Neuronal stem cell (in vitro differentiated cells): ENCODE measurements at regions not wholly inside any gene's neighbourhood (a gene's known extent, or its start where the extent isn't known, plus 50 kb on each side); places are given as distances from the start of the nearest gene placed in this dataset.

Experiments used
- DNase-seq: peaks from one replicate; pipeline ENCODE4 v3.0.0-alpha.2; 2013; ENCODE audit warnings: low spot score
- H2AFZ ChIP-seq: one replicate; pipeline ENCODE4 v1.6.1; 2013; ENCODE audit warnings: mild to moderate bottlenecking, low read length, inconsistent platforms
- H2AK5ac ChIP-seq: 2 replicates; pipeline ENCODE4 v1.6.1; 2013; ENCODE audit warnings: low read depth, mild to moderate bottlenecking, inconsistent platforms, low read length, moderate library complexity, mixed read lengths
- H2BK120ac ChIP-seq: 2 replicates; pipeline ENCODE4 v1.6.1; 2013; ENCODE audit warnings: low read depth, mild to moderate bottlenecking, inconsistent platforms, low read length, moderate library complexity, mixed read lengths
- H2BK12ac ChIP-seq: one replicate; pipeline ENCODE4 v1.6.1; 2013; ENCODE audit warnings: low read length, inconsistent platforms
- H2BK15ac ChIP-seq: 2 replicates; pipeline ENCODE4 v1.6.1; 2013; ENCODE audit warnings: mild to moderate bottlenecking, low read length, inconsistent platforms, mixed read lengths
- H2BK5ac ChIP-seq: one replicate; pipeline ENCODE4 v1.6.1; 2013; ENCODE audit warnings: inconsistent platforms, mild to moderate bottlenecking, low read length, moderate library complexity
- H3K14ac ChIP-seq: one replicate; pipeline ENCODE4 v1.6.1; 2013; ENCODE audit warnings: low read length, inconsistent platforms
- H3K18ac ChIP-seq: 2 replicates; pipeline ENCODE4 v1.6.1; 2013; ENCODE audit warnings: low read length, inconsistent platforms
- H3K23ac ChIP-seq: 2 replicates; pipeline ENCODE4 v1.6.1; 2013; ENCODE audit warnings: low read depth, mild to moderate bottlenecking, mixed read lengths, low read length, inconsistent platforms; ENCODE audit not compliant: poor library complexity
- H3K27ac ChIP-seq: replicated peaks from 3 replicates; pipeline ENCODE4 v1.5.1; 2013; ENCODE audit warnings: low read length, inconsistent platforms
- H3K27me3 ChIP-seq, 3 experiments: 2 replicates each; pipeline ENCODE4 v1.6.1; 2013; ENCODE audit warnings: low read length in 3 of 3, mild to moderate bottlenecking in 2 of 3, inconsistent platforms in 1 of 3, low read depth in 1 of 3, mixed read lengths in 1 of 3, moderate library complexity in 1 of 3; ENCODE audit not compliant: control insufficient read depth in 3 of 3, insufficient read depth in 3 of 3
- H3K36me3 ChIP-seq, 2 donors: replicated peaks in 1 of 2; 2 replicates each; pipeline ENCODE4 v1.6.1; 2013; ENCODE audit warnings: low read length in 2 of 2; ENCODE audit not compliant: control insufficient read depth in 2 of 2, insufficient read depth in 2 of 2
- H3K4ac ChIP-seq: 2 replicates; pipeline ENCODE4 v1.6.1; 2013; ENCODE audit warnings: inconsistent platforms, mild to moderate bottlenecking, low read length, moderate library complexity
- H3K4me1 ChIP-seq, 2 donors: 1 replicate in 1 of 2; 2 replicates in 1 of 2; pipeline ENCODE4 v1.6.1; 2013; ENCODE audit warnings: low read length in 2 of 2, low read depth in 1 of 2; ENCODE audit not compliant: control insufficient read depth in 2 of 2, insufficient read depth in 1 of 2
- H3K4me2 ChIP-seq: one replicate; pipeline ENCODE4 v1.6.1; 2013; ENCODE audit warnings: mild to moderate bottlenecking, low read length, inconsistent platforms; ENCODE audit not compliant: insufficient read depth, poor library complexity, severe bottlenecking
- H3K4me3 ChIP-seq, 2 donors: 2 replicates each; pipeline ENCODE4 v1.5.1; 2013; ENCODE audit warnings: low read length in 2 of 2, mild to moderate bottlenecking in 2 of 2, inconsistent platforms in 1 of 2, moderate library complexity in 1 of 2
- H3K79me1 ChIP-seq: one replicate; pipeline ENCODE4 v1.6.1; 2013; ENCODE audit warnings: low read depth, mild to moderate bottlenecking, inconsistent platforms, low read length, moderate library complexity
- H3K9ac ChIP-seq: one replicate; pipeline ENCODE4 v1.6.1; 2013; ENCODE audit warnings: mild to moderate bottlenecking, low read depth, low read length, inconsistent platforms; ENCODE audit not compliant: poor library complexity
- H3K9me3 ChIP-seq, 2 donors: replicated peaks in 1 of 2; 2 replicates each; pipeline versions ENCODE3 to v1.6.1; 2013; ENCODE audit warnings: low read length in 2 of 2, mild to moderate bottlenecking in 2 of 2, inconsistent platforms in 1 of 2, low read depth in 1 of 2, mixed read lengths in 1 of 2, moderate library complexity in 1 of 2; ENCODE audit not compliant: control insufficient read depth in 2 of 2, insufficient read depth in 1 of 2
- H4K8ac ChIP-seq: one replicate; pipeline ENCODE4 v1.6.1; 2013; ENCODE audit warnings: low read depth, mild to moderate bottlenecking, inconsistent platforms, low read length, moderate library complexity
- H4K91ac ChIP-seq: one replicate; pipeline ENCODE4 v1.6.1; 2013; ENCODE audit warnings: low read length, low read depth, mild to moderate bottlenecking, inconsistent platforms; ENCODE audit not compliant: poor library complexity
- WGBS, 2 donors: extraction: QIAGEN DNeasy Blood & Tissue Kit; methylation state at CpG; one replicate each; pipeline ENCODE4 v1.1.7; 2013; ENCODE audit warnings: missing lambda C conversion rate in 2 of 2, mixed read lengths in 1 of 2; ENCODE audit not compliant: insufficient read length in 2 of 2, insufficient replicate concordance in 1 of 2; ENCODE audit errors: extremely low coverage in 2 of 2; 5-methylcytosine and 5-hydroxymethylcytosine counted together

GRCh38 chr16:35200662-35201061, 1741.2 kb downstream of the TP53TG3F start:
- Histone ChIP-seq H4K8ac (no peak overlapping the region), H3K4ac (no peak overlapping the region), H2AFZ (no peak overlapping the region), H3K4me3 (peak overlapping the region in 1 of 2 donors; percentile 28), H2BK12ac (no peak overlapping the region), H3K4me1 (no peaks in the 10 kb centered on the region), H2BK120ac (no peak overlapping the region), H3K79me1 (no peaks in the 10 kb centered on the region), H4K91ac (no peak overlapping the region), H3K36me3 (no peaks in the 10 kb centered on the region), H3K14ac (no peak overlapping the region), H3K4me2 (no peak overlapping the region), H3K23ac (no peak overlapping the region), H3K27ac (no peak overlapping the region), H3K27me3 (no peaks in the 10 kb centered on the region), H2AK5ac (no peak overlapping the region), H2BK15ac (no peak overlapping the region), H3K9me3 (peaks cover 0 to 62% of the 10 kb centered on the region in 2 donors), H2BK5ac (no peak overlapping the region), H3K18ac (no peak overlapping the region), H3K9ac (no peak overlapping the region)
- no peak for DNase-seq
- no CpG with 5 or more reads among the region's 1 CpG for WGBS, 2 donors

GRCh38 chr16:35201151-35201550, 1741.7 kb downstream of the TP53TG3F start:
- Histone ChIP-seq H3K18ac (no peak overlapping the region), H2BK15ac (no peak overlapping the region), H4K91ac (no peak overlapping the region), H3K27ac (no peak overlapping the region), H3K4ac (no peak overlapping the region), H2BK5ac (no peak overlapping the region), H2AK5ac (no peak overlapping the region), H3K23ac (no peak overlapping the region), H3K4me1 (no peaks in the 10 kb centered on the region), H2BK12ac (no peak overlapping the region), H3K4me3 (no peak overlapping the region), H3K27me3 (no peaks in the 10 kb centered on the region), H4K8ac (no peak overlapping the region), H3K4me2 (no peak overlapping the region), H3K9ac (no peak overlapping the region), H3K14ac (no peak overlapping the region), H3K9me3 (peaks cover 0 to 57% of the 10 kb centered on the region in 2 donors), H3K36me3 (no peaks in the 10 kb centered on the region), H2AFZ (no peak overlapping the region), H2BK120ac (no peak overlapping the region), H3K79me1 (no peaks in the 10 kb centered on the region)
- DNase-seq = no peak
- WGBS, 2 donors = no CpG with 5 or more reads among the region's 5 CpGs

GRCh38 chr16:35203636-35204035, 1744.2 kb downstream of the TP53TG3F start:
- Histone ChIP-seq H4K8ac (no peak overlapping the region), H3K18ac (no peak overlapping the region), H2BK12ac (no peak overlapping the region), H2BK120ac (no peak overlapping the region), H3K4ac (no peak overlapping the region), H3K4me2 (no peak overlapping the region), H3K27ac (no peak overlapping the region), H3K9me3 (peaks cover 0 to 50% of the 10 kb centered on the region in 2 donors), H3K79me1 (no peaks in the 10 kb centered on the region), H2AFZ (no peak overlapping the region), H3K14ac (no peak overlapping the region), H2AK5ac (no peak overlapping the region), H4K91ac (no peak overlapping the region), H2BK5ac (no peak overlapping the region), H3K4me3 (no peak overlapping the region), H3K4me1 (no peaks in the 10 kb centered on the region), H3K23ac (no peak overlapping the region), H3K36me3 (no peaks in the 10 kb centered on the region), H3K27me3 (no peaks in the 10 kb centered on the region), H2BK15ac (no peak overlapping the region), H3K9ac (no peak overlapping the region)
- DNase-seq = no peak
- no CpG with 5 or more reads among the region's 2 CpGs for WGBS, 2 donors

- Histone ChIP-seq H2BK15ac (no peak overlapping the region), H3K36me3 (no peaks in the 10 kb centered on the region), H3K14ac (no peak overlapping the region), H4K91ac (no peak overlapping the region), H2BK5ac (peak overlapping the region; percentile 78), H3K4me2 (no peak overlapping the region), H2AFZ (no peak overlapping the region), H2BK120ac (no peak overlapping the region), H3K18ac (no peak overlapping the region), H3K4ac (no peak overlapping the region), H4K8ac (peak overlapping the region; percentile 23), H3K9ac (no peak overlapping the region), H3K4me3 (peak overlapping the region in 1 of 2 donors; percentile 46), H3K4me1 (no peaks in the 10 kb centered on the region), H3K27ac (no peak overlapping the region), H2AK5ac (no peak overlapping the region), H3K9me3 (peaks cover 0 to 29% of the 10 kb centered on the region in 2 donors), H3K27me3 (no peaks in the 10 kb centered on the region), H2BK12ac (no peak overlapping the region), H3K79me1 (no peaks in the 10 kb centered on the region), H3K23ac (no peak overlapping the region)
- DNase-seq = no peak
- no CpG with 5 or more reads among the region's 54 CpGs for WGBS, 2 donors
Measured at GRCh38 chr16:35207059-35207999, 1747.9 kb downstream of the TP53TG3F start.
